A549 (cell line): ENCODE measurements at regions not wholly inside any gene's neighbourhood (a gene's known extent, or its start where the extent isn't known, plus 50 kb on each side); places are given as distances from the start of the nearest gene placed in this dataset.

Source experiments
- ATAC-seq, 2 experiments: fragments of 200-7000 bp in 1 of 2; fragments of >200 bp in 1 of 2; cut with Nextera tagmentation in 1 of 2; cut with Tn5 transposase in 1 of 2; 3 replicates each; pipeline versions ENCODE4 v1.8.0 to v1.9.1; 2018 to 2020; ENCODE audit warnings: mild to moderate bottlenecking in 1 of 2, moderate library complexity in 1 of 2
- CTCF ChIA-PET: fragments of 300-600 bp; sonication (Branson Sonifier 250); formaldehyde crosslinking; extraction: SDS; loops from one replicate; lab custom pipeline; 2021; ENCODE audit warnings: antibody characterized with exemption, inconsistent platforms; lab: Yijun Ruan, JAX
- POLR2A ChIA-PET: fragments of 350-600 bp; formaldehyde crosslinking; extraction: SDS; loops from one replicate; lab custom pipeline; 2021; ENCODE audit warnings: antibody characterized with exemption, inconsistent platforms; lab: Yijun Ruan, JAX
- DNase-seq, 2 experiments: peaks; one replicate each; pipeline versions ENCODE4 v3.0.0 to v3.0.0-alpha.2; 2011 to 2016; ENCODE audit warnings: low read depth in 1 of 2, low spot score in 1 of 2
- FAIRE-seq: peaks from 2 replicates; lab custom pipeline; 2011; peaks lifted over from hg19 to GRCh38; lab: Jason Lieb, UNC
- H3K27ac ChIP-seq, 2 experiments: fragments of >200 bp; sonication (Bioruptor Twin); formaldehyde crosslinking; 3 replicates each; pipeline ENCODE4 v1.5.1; 2016 to 2017
- H3K4me1 ChIP-seq: fragments of >200 bp; sonication (Bioruptor Twin); formaldehyde crosslinking; 3 replicates; pipeline ENCODE4 v1.6.1; 2016
- H3K4me2 ChIP-seq: fragments of >200 bp; sonication (Bioruptor Twin); formaldehyde crosslinking; 3 replicates; pipeline ENCODE4 v1.6.1; 2016
- H3K4me3 ChIP-seq: fragments of >200 bp; sonication (Bioruptor Twin); formaldehyde crosslinking; 3 replicates; pipeline ENCODE4 v1.5.1; 2016
- H3K9me3 ChIP-seq: fragments of >200 bp; sonication (Bioruptor Twin); formaldehyde crosslinking; 3 replicates; pipeline ENCODE4 v1.6.1; 2016
- BHLHE40 ChIP-seq: IDR thresholded peaks from 2 replicates; pipeline ENCODE4 v1.6.1; 2012; ENCODE audit warnings: low read depth, low read length, inconsistent platforms
- CBX2 ChIP-seq: fragments of 200-600 bp; sonication (generic); IDR thresholded peaks from 2 replicates; pipeline ENCODE4 v1.6.1; 2016; ENCODE audit warnings: low read depth, mild to moderate bottlenecking, borderline replicate concordance
- CBX8 ChIP-seq: fragments of 200-600 bp; sonication (generic); IDR thresholded peaks from 2 replicates; pipeline ENCODE4 v1.6.1; 2016
- CEBPB ChIP-seq, 2 experiments: fragments of >200 bp in 1 of 2; sonication (Bioruptor Twin) in 1 of 2; formaldehyde crosslinking in 1 of 2; IDR thresholded peaks; 2 replicates each; pipeline ENCODE4 v1.6.1; 2012 to 2016
- CHD2 ChIP-seq: fragments of 150-350 bp; IDR thresholded peaks from 2 replicates; pipeline ENCODE4 v1.6.1; 2014; ENCODE audit warnings: low read length; ENCODE audit not compliant: partially characterized antibody
- EP300 ChIP-seq, 2 experiments: fragments of >200 bp; sonication (Bioruptor Twin); formaldehyde crosslinking; IDR thresholded peaks; 2 replicates in 1 of 2; 3 replicates in 1 of 2; pipeline ENCODE4 v1.6.1; 2016 to 2017
- ESRRA ChIP-seq: fragments of 150-350 bp; IDR thresholded peaks from 2 replicates; pipeline ENCODE4 v1.6.1; 2014; ENCODE audit warnings: mild to moderate bottlenecking, low read length, borderline replicate concordance
- FOXS1 ChIP-seq: fragments of 250-450 bp; sonication (Bioruptor Pico); IDR thresholded peaks from 2 replicates; pipeline ENCODE4 v1.5.0; 2020; ENCODE audit warnings: mild to moderate bottlenecking, moderate library complexity
- GATA3 ChIP-seq: IDR thresholded peaks from 2 replicates; pipeline ENCODE4 v1.6.1; 2012; ENCODE audit warnings: borderline replicate concordance
- HOXB5 ChIP-seq: fragments of 250-450 bp; sonication (Bioruptor Pico); IDR thresholded peaks from 2 replicates; pipeline ENCODE4 v1.5.0; 2020; ENCODE audit warnings: mild to moderate bottlenecking, moderate library complexity
- JUNB ChIP-seq: fragments of >200 bp; sonication (Bioruptor Twin); formaldehyde crosslinking; IDR thresholded peaks from 2 replicates; pipeline ENCODE4 v1.6.1; 2016
- KDM1A ChIP-seq: fragments of 200-600 bp; sonication (generic); IDR thresholded peaks from 2 replicates; pipeline ENCODE4 v1.6.1; 2016; ENCODE audit warnings: low read depth, mild to moderate bottlenecking
- KDM5A ChIP-seq: fragments of 200-600 bp; sonication (generic); IDR thresholded peaks from 2 replicates; pipeline ENCODE4 v1.6.1; 2016; ENCODE audit warnings: antibody characterized with exemption, mild to moderate bottlenecking
- MYC ChIP-seq: IDR thresholded peaks from 2 replicates; pipeline ENCODE4 v1.6.1; 2012; ENCODE audit warnings: mild to moderate bottlenecking, inconsistent platforms, low read length, improper control_type of control experiment, borderline replicate concordance
- NPAS2 ChIP-seq: fragments of 250-450 bp; sonication (Bioruptor Pico); IDR thresholded peaks from 2 replicates; pipeline ENCODE4 v1.8.0; 2022; ENCODE audit warnings: mild to moderate bottlenecking, moderate library complexity, borderline replicate concordance
- NR3C1 ChIP-seq: fragments of >200 bp; sonication (Bioruptor Twin); formaldehyde crosslinking; IDR thresholded peaks from 3 replicates; pipeline ENCODE4 v1.6.1; 2017
- POLR2A ChIP-seq: IDR thresholded peaks from 2 replicates; pipeline ENCODE4 v1.6.1; 2012; ENCODE audit warnings: mild to moderate bottlenecking, low read length
- RARB ChIP-seq: fragments of 250-450 bp; sonication (Bioruptor Pico); IDR thresholded peaks from 2 replicates; pipeline ENCODE4 v1.8.0; 2021; ENCODE audit warnings: mild to moderate bottlenecking, moderate library complexity
- REST ChIP-seq: fragments of 200-600 bp; sonication (generic); IDR thresholded peaks from 2 replicates; pipeline ENCODE4 v1.6.1; 2016; ENCODE audit warnings: antibody characterized with exemption, mild to moderate bottlenecking, moderate library complexity
- RNF2 ChIP-seq: fragments of 200-600 bp; sonication (generic); IDR thresholded peaks from 2 replicates; pipeline ENCODE4 v1.6.1; 2016; ENCODE audit warnings: low read depth, mild to moderate bottlenecking, antibody characterized with exemption, moderate library complexity, borderline replicate concordance
- ZFP36 ChIP-seq: fragments of 450-650 bp; IDR thresholded peaks from 2 replicates; pipeline ENCODE4 v1.6.1; 2014; ENCODE audit warnings: borderline replicate concordance; ENCODE audit not compliant: partially characterized antibody
- ZNF302 ChIP-seq: fragments of 250-450 bp; sonication (Bioruptor Pico); IDR thresholded peaks from 2 replicates; pipeline ENCODE4 v1.9.0; 2021; ENCODE audit warnings: inconsistent platforms, mild to moderate bottlenecking, moderate library complexity
- ZSCAN20 ChIP-seq: fragments of 250-450 bp; sonication (Bioruptor Pico); IDR thresholded peaks from 2 replicates; pipeline ENCODE4 v1.8.0; 2022; ENCODE audit warnings: mild to moderate bottlenecking, moderate library complexity
- WGBS: methylation state at CpG from one replicate; pipeline ENCODE4 v1.1.6; 2017; ENCODE audit errors: missing lambda C conversion rate; 5-methylcytosine and 5-hydroxymethylcytosine counted together
- TF ChIP-seq, protein P1 (sequence below): fragments of >200 bp; sonication (Bioruptor Twin); formaldehyde crosslinking; IDR thresholded peaks from 3 replicates; pipeline ENCODE4 v1.5.1; 2016
- TF ChIP-seq, protein P2 (sequence below): fragments of 150-350 bp; IDR thresholded peaks from 2 replicates; pipeline ENCODE4 v1.6.1; 2014; ENCODE audit warnings: low read depth, mild to moderate bottlenecking, low read length
- TF ChIP-seq, protein P3 (sequence below): IDR thresholded peaks from 2 replicates; pipeline ENCODE4 v1.6.1; 2012; ENCODE audit warnings: low read depth, borderline replicate concordance
- TF ChIP-seq, protein P4 (sequence below): IDR thresholded peaks from 2 replicates; pipeline ENCODE4 v1.6.1; 2012

GRCh38 chr9:28163619-28164018 is 590.3 kb upstream of the C9orf72 start:
- no peak for FAIRE-seq
- DNase-seq, result no peak
- no peaks in the 10 kb centered on the region for H3K4me1 ChIP-seq
- no peaks in the 10 kb centered on the region for H3K9me3 ChIP-seq
- WGBS, result 2% methylated on average over 3 of the region's 3 CpGs
- H3K27ac ChIP-seq, result no peak overlapping the region
- H3K4me2 ChIP-seq, result no peak overlapping the region
- ATAC-seq, result no peak
- ChIA-PET POLR2A (no interaction called here), CTCF (no interaction called here)
- TF ChIP-seq RNF2 (no peak), KDM5A (no peak), MYC (no peak), ESRRA (no peak), JUNB (no peak), GATA3 (no peak), EP300 (IDR thresholded peaks at IDR 0.05) (no peak), ZSCAN20 (CRISPR knock-in tag) (no peak), ZFP36 (no peak), CHD2 (no peak), NPAS2 (CRISPR knock-in tag) (no peak), FOXS1 (no peak), HOXB5 (CRISPR knock-in tag) (no peak), NR3C1 (no peak), CBX2 (no peak), KDM1A (no peak), RARB (CRISPR knock-in tag) (no peak)
- TF ChIP-seq, protein P1, sequence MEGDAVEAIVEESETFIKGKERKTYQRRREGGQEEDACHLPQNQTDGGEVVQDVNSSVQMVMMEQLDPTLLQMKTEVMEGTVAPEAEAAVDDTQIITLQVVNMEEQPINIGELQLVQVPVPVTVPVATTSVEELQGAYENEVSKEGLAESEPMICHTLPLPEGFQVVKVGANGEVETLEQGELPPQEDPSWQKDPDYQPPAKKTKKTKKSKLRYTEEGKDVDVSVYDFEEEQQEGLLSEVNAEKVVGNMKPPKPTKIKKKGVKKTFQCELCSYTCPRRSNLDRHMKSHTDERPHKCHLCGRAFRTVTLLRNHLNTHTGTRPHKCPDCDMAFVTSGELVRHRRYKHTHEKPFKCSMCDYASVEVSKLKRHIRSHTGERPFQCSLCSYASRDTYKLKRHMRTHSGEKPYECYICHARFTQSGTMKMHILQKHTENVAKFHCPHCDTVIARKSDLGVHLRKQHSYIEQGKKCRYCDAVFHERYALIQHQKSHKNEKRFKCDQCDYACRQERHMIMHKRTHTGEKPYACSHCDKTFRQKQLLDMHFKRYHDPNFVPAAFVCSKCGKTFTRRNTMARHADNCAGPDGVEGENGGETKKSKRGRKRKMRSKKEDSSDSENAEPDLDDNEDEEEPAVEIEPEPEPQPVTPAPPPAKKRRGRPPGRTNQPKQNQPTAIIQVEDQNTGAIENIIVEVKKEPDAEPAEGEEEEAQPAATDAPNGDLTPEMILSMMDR, result no peak
- TF ChIP-seq, protein P2, sequence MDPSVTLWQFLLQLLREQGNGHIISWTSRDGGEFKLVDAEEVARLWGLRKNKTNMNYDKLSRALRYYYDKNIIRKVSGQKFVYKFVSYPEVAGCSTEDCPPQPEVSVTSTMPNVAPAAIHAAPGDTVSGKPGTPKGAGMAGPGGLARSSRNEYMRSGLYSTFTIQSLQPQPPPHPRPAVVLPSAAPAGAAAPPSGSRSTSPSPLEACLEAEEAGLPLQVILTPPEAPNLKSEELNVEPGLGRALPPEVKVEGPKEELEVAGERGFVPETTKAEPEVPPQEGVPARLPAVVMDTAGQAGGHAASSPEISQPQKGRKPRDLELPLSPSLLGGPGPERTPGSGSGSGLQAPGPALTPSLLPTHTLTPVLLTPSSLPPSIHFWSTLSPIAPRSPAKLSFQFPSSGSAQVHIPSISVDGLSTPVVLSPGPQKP, result no peak
- H3K4me3 ChIP-seq, result no peak overlapping the region

GRCh38 chr9:28166179-28166578 is 592.9 kb upstream of the C9orf72 start:
- DNase-seq, result no peak
- no peak for ATAC-seq
- FAIRE-seq, result no peak
- H3K4me2 ChIP-seq, result no peak overlapping the region
- CTCF ChIA-PET, result no interaction called here
- H3K27ac ChIP-seq, result no peak overlapping the region
- H3K4me1 ChIP-seq, result no peaks in the 10 kb centered on the region
- H3K4me3 ChIP-seq, result no peak overlapping the region
- WGBS, result 22% methylated on average over 2 of the region's 2 CpGs
- TF ChIP-seq JUNB, result no peak
- POLR2A ChIA-PET, result no interaction called here
- no peaks in the 10 kb centered on the region for H3K9me3 ChIP-seq

GRCh38 chr9:28177142-28177541 is 603.9 kb upstream of the C9orf72 start:
- FAIRE-seq (no peak), DNase-seq (no peak), ATAC-seq (no peak)
- no peaks in the 10 kb centered on the region for H3K9me3 ChIP-seq
- POLR2A ChIA-PET, result no interaction called here
- WGBS, result 0% methylated on average over 2 of the region's 2 CpGs
- CTCF ChIA-PET, result no interaction called here
- H3K27ac ChIP-seq, result no peak overlapping the region
- no peak overlapping the region for H3K4me2 ChIP-seq
- H3K4me1 ChIP-seq, result no peaks in the 10 kb centered on the region
- no peak for TF ChIP-seq CEBPB (IDR thresholded peaks at IDR 0.05)
- no peak for TF ChIP-seq ZSCAN20 (CRISPR knock-in tag)
- TF ChIP-seq, protein P2, result no peak
- TF ChIP-seq, protein P3, sequence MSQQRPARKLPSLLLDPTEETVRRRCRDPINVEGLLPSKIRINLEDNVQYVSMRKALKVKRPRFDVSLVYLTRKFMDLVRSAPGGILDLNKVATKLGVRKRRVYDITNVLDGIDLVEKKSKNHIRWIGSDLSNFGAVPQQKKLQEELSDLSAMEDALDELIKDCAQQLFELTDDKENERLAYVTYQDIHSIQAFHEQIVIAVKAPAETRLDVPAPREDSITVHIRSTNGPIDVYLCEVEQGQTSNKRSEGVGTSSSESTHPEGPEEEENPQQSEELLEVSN, result no peak
- TF ChIP-seq, protein P4, sequence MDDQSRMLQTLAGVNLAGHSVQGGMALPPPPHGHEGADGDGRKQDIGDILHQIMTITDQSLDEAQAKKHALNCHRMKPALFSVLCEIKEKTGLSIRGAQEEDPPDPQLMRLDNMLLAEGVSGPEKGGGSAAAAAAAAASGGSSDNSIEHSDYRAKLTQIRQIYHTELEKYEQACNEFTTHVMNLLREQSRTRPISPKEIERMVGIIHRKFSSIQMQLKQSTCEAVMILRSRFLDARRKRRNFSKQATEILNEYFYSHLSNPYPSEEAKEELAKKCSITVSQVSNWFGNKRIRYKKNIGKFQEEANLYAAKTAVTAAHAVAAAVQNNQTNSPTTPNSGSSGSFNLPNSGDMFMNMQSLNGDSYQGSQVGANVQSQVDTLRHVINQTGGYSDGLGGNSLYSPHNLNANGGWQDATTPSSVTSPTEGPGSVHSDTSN, result no peak
- no peak for TF ChIP-seq CBX8
- TF ChIP-seq REST, result no peak
- TF ChIP-seq POLR2A, result no peak
- TF ChIP-seq BHLHE40, result no peak
- no peak for TF ChIP-seq ZNF302 (CRISPR knock-in tag)
- no peak for TF ChIP-seq KDM1A
- H3K4me3 ChIP-seq, result no peak overlapping the region
